ENCODE measurements at regions not wholly inside any gene's neighbourhood (a gene's known extent, or its start where the extent isn't known, plus 50 kb on each side); places are given as distances from the start of the nearest gene placed in this dataset.

GRCh38 chr2:176493226-176493825 lies 224.1 kb downstream of the MTX2 start:
- Histone ChIP-seq H3K4me3 (ENCODE audit: insufficient read depth, low read length) (no peak overlapping the region), H4K20me1 (ENCODE audit: insufficient read depth, low read length) (no peaks in the 10 kb centered on the region), H3K79me2 (ENCODE audit: insufficient read depth, low read length) (no peaks in the 10 kb centered on the region), H3K4me2 (ENCODE audit: insufficient read depth, low read length) (no peak overlapping the region), H3K9me3 (ENCODE audit: low read depth, low read length) (no peaks in the 10 kb centered on the region), H3K4me1 (ENCODE audit: insufficient read depth, low read length) (peaks cover 22% of the 10 kb centered on the region), H3K27ac (ENCODE audit: low read depth, low read length) (no peak overlapping the region), H3K27me3 (ENCODE audit: insufficient read depth, low read length) (no peaks in the 10 kb centered on the region), H3K36me3 (ENCODE audit: insufficient read depth, low read length) (no peaks in the 10 kb centered on the region), H2AFZ (ENCODE audit: low read length) (no peak overlapping the region)
- DNase-seq (ENCODE audit: insufficient read length, low spot score, missing footprints) = no peak
- TF ChIP-seq CTCF (IDR thresholded peaks at IDR 0.05; ENCODE audit: extremely low read depth, low read depth, low read length) = no peak

GRCh38 chr2:176493909-176494308 lies 224.7 kb downstream of the MTX2 start:
- TF ChIP-seq CTCF (IDR thresholded peaks at IDR 0.05; ENCODE audit: extremely low read depth, low read depth, low read length) = no peak
- Histone ChIP-seq H3K79me2 (ENCODE audit: insufficient read depth, low read length) (no peaks in the 10 kb centered on the region), H4K20me1 (ENCODE audit: insufficient read depth, low read length) (no peaks in the 10 kb centered on the region), H3K4me2 (ENCODE audit: insufficient read depth, low read length) (no peak overlapping the region), H3K36me3 (ENCODE audit: insufficient read depth, low read length) (no peaks in the 10 kb centered on the region), H3K4me3 (ENCODE audit: insufficient read depth, low read length) (no peak overlapping the region), H3K4me1 (ENCODE audit: insufficient read depth, low read length) (peaks cover 18% of the 10 kb centered on the region), H3K27ac (ENCODE audit: low read depth, low read length) (no peak overlapping the region), H3K27me3 (ENCODE audit: insufficient read depth, low read length) (no peaks in the 10 kb centered on the region), H3K9me3 (ENCODE audit: low read depth, low read length) (no peaks in the 10 kb centered on the region), H2AFZ (ENCODE audit: low read length) (no peak overlapping the region)
- DNase-seq (ENCODE audit: insufficient read length, low spot score, missing footprints) = no peak

- Histone ChIP-seq H3K27me3 (ENCODE audit: insufficient read depth, low read length) (no peaks in the 10 kb centered on the region), H3K4me3 (ENCODE audit: insufficient read depth, low read length) (no peak overlapping the region), H3K36me3 (ENCODE audit: insufficient read depth, low read length) (no peaks in the 10 kb centered on the region), H3K4me2 (ENCODE audit: insufficient read depth, low read length) (no peak overlapping the region), H2AFZ (ENCODE audit: low read length) (no peak overlapping the region), H3K4me1 (ENCODE audit: insufficient read depth, low read length) (peaks cover 15% of the 10 kb centered on the region), H3K9me3 (ENCODE audit: low read depth, low read length) (no peaks in the 10 kb centered on the region), H4K20me1 (ENCODE audit: insufficient read depth, low read length) (no peaks in the 10 kb centered on the region), H3K79me2 (ENCODE audit: insufficient read depth, low read length) (no peaks in the 10 kb centered on the region), H3K27ac (ENCODE audit: low read depth, low read length) (no peak overlapping the region)
- TF ChIP-seq CTCF (IDR thresholded peaks at IDR 0.05; ENCODE audit: extremely low read depth, low read depth, low read length) = no peak
- DNase-seq (ENCODE audit: insufficient read length, low spot score, missing footprints) = no peak
These were observed 225.7 kb downstream of the MTX2 start for GRCh38 chr2:176494949-176495353.

- Histone ChIP-seq H3K4me3 (ENCODE audit: insufficient read depth, low read length) (no peak overlapping the region), H3K79me2 (ENCODE audit: insufficient read depth, low read length) (no peaks in the 10 kb centered on the region), H3K27ac (ENCODE audit: low read depth, low read length) (no peak overlapping the region), H3K9me3 (ENCODE audit: low read depth, low read length) (no peaks in the 10 kb centered on the region), H3K4me1 (ENCODE audit: insufficient read depth, low read length) (peaks cover 12% of the 10 kb centered on the region), H3K4me2 (ENCODE audit: insufficient read depth, low read length) (no peak overlapping the region), H4K20me1 (ENCODE audit: insufficient read depth, low read length) (no peaks in the 10 kb centered on the region), H2AFZ (ENCODE audit: low read length) (no peak overlapping the region), H3K27me3 (ENCODE audit: insufficient read depth, low read length) (peaks cover 2% of the 10 kb centered on the region), H3K36me3 (ENCODE audit: insufficient read depth, low read length) (no peaks in the 10 kb centered on the region)
- no peak for TF ChIP-seq CTCF (IDR thresholded peaks at IDR 0.05; ENCODE audit: extremely low read depth, low read depth, low read length)
- DNase-seq (ENCODE audit: insufficient read length, low spot score, missing footprints) = no peak
These were observed 226.6 kb downstream of the MTX2 start for GRCh38 chr2:176495826-176496225.
